K562 (cell line): ENCODE measurements at regions not wholly inside any gene's neighbourhood (a gene's known extent, or its start where the extent isn't known, plus 50 kb on each side); places are given as distances from the start of the nearest gene placed in this dataset.

Experiments
- AFF1 ChIP-seq, 2 experiments: fragments of 450-650 bp; IDR thresholded peaks; 2 replicates each; pipeline ENCODE4 v1.6.1; 2018; ENCODE audit warnings: mild to moderate bottlenecking in 2 of 2, low read depth in 1 of 2; ENCODE audit not compliant: partially characterized antibody in 2 of 2
- ARID1B ChIP-seq: fragments of 450-650 bp; IDR thresholded peaks from 2 replicates; pipeline ENCODE4 v1.6.1; 2016; ENCODE audit warnings: antibody characterized with exemption, mild to moderate bottlenecking, inconsistent platforms
- ATF4 ChIP-seq: fragments of 450-650 bp; formaldehyde crosslinking; IDR thresholded peaks from 2 replicates; pipeline ENCODE4 v1.4.0; 2022; ENCODE audit warnings: mild to moderate bottlenecking, moderate library complexity
- CBFA2T2 ChIP-seq: fragments of 450-650 bp; conservative IDR thresholded peaks from 2 replicates; pipeline ENCODE4 v1.6.1; 2017; ENCODE audit warnings: mild to moderate bottlenecking
- CXXC5 ChIP-seq: fragments of 250-450 bp; sonication (Bioruptor Pico); IDR thresholded peaks from 2 replicates; pipeline ENCODE4 v1.8.0; 2022; ENCODE audit warnings: inconsistent platforms, mild to moderate bottlenecking, moderate library complexity
- DPF2 ChIP-seq: fragments of 450-650 bp; IDR thresholded peaks from 2 replicates; pipeline ENCODE4 v1.6.1; 2016
- EP300 ChIP-seq: IDR thresholded peaks from 2 replicates; pipeline ENCODE4 v1.6.1; 2012; ENCODE audit warnings: low read length, improper control_type of control experiment
- GATAD2B ChIP-seq: fragments of 450-650 bp; IDR thresholded peaks from 2 replicates; pipeline ENCODE4 v1.6.1; 2017; ENCODE audit warnings: mild to moderate bottlenecking, borderline replicate concordance
- JUND ChIP-seq, 2 experiments: IDR thresholded peaks; 2 replicates in 1 of 2; 3 replicates in 1 of 2; pipeline ENCODE4 v1.6.1; 2011; ENCODE audit warnings: borderline replicate concordance in 2 of 2, low read depth in 2 of 2, low read length in 2 of 2, improper control_type of control experiment in 1 of 2, missing biosample characterization in 1 of 2, missing genetic modification characterization in 1 of 2, missing genetic modification reagents in 1 of 2
- KDM1A ChIP-seq, 2 experiments: fragments of 450-650 bp; IDR thresholded peaks; 2 replicates each; pipeline ENCODE4 v1.6.1; 2016; ENCODE audit warnings: mild to moderate bottlenecking in 2 of 2
- MEIS2 ChIP-seq: fragments of 450-650 bp; IDR thresholded peaks from 2 replicates; pipeline ENCODE4 v1.6.1; 2014; ENCODE audit warnings: mild to moderate bottlenecking; ENCODE audit not compliant: partially characterized antibody
- PML ChIP-seq: IDR thresholded peaks from 2 replicates; pipeline ENCODE4 v1.6.1; 2012; ENCODE audit warnings: low read length, inconsistent platforms
- POLR2B ChIP-seq: fragments of 450-650 bp; IDR thresholded peaks from 2 replicates; pipeline ENCODE4 v1.6.1; 2018; ENCODE audit warnings: low read depth; ENCODE audit not compliant: partially characterized antibody
- SMARCC2 ChIP-seq: fragments of 450-650 bp; IDR thresholded peaks from 2 replicates; pipeline ENCODE4 v1.6.1; 2017; ENCODE audit warnings: antibody characterized with exemption, moderate library complexity, mild to moderate bottlenecking, low read depth
- U2AF2 ChIP-seq: fragments of 200-400 bp; formaldehyde crosslinking; optimal IDR thresholded peaks from 2 replicates; pipeline ENCODE3; 2017; ENCODE audit warnings: low read depth, mild to moderate bottlenecking, low read length
- ZNF311 ChIP-seq: fragments of 250-450 bp; sonication (Bioruptor Pico); IDR thresholded peaks from 2 replicates; pipeline ENCODE4 v1.4.0; 2020; ENCODE audit warnings: mild to moderate bottlenecking, moderate library complexity
- ZNF766 ChIP-seq: fragments of 200-800 bp; sonication (Bioruptor generic); conservative IDR thresholded peaks from 2 replicates; pipeline ENCODE4 v1.6.1; 2016; ENCODE audit warnings: missing genetic modification characterization, missing compliant biosample characterization
- TF ChIP-seq, protein P1 (sequence below): fragments of 450-650 bp; IDR thresholded peaks from 2 replicates; pipeline ENCODE4 v1.6.1; 2017; ENCODE audit warnings: mild to moderate bottlenecking, moderate library complexity
- TF ChIP-seq, protein P2 (sequence below): fragments of 450-650 bp; IDR thresholded peaks from 2 replicates; pipeline ENCODE4 v1.6.1; 2016
- TF ChIP-seq, protein P3 (sequence below): fragments of 250-450 bp; sonication (Bioruptor Pico); IDR thresholded peaks from 2 replicates; pipeline ENCODE4 v1.5.1; 2021; ENCODE audit warnings: mild to moderate bottlenecking

DNA sequence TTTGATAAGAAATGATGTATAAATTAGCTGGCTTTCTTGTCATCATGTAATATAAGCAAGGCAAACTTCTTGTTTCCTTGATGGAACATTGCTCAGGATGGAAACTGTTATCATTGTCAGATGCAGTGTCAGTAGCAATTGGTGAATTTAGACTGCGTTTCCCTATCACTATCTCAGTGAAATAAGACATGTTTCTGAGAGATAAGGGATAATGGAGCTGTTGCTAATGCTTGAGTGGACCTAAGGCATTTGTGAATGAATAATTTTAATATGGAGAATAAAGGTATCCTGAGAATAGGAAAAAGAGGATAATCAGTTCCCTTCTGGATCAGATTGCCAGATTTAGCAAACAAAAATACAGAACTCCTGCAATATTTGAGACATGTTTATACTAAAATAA is 160.9 kb downstream of the HLX start (continued):
- TF ChIP-seq CXXC5 (CRISPR knock-in tag): peak; percentile 35; the same call in 1 of the 2 replicates
- no peak for TF ChIP-seq POLR2B
- TF ChIP-seq KDM1A (IDR thresholded peaks at IDR 0.05): 0 out of 4 replicates have a peak, but pooled peaks of 1 of the 2 experiments have one; percentile 13
- peak; percentile 58 for TF ChIP-seq EP300
- peak; percentile 83 for TF ChIP-seq ARID1B
- TF ChIP-seq ATF4 (CRISPR knock-in tag): no peak
- no peak for TF ChIP-seq AFF1 (IDR thresholded peaks at IDR 0.05; ENCODE audit: low read depth in 1 of 2, partially characterized antibody in 2 of 2)
- peak; percentile 37 for TF ChIP-seq CBFA2T2
- TF ChIP-seq, protein P1, sequence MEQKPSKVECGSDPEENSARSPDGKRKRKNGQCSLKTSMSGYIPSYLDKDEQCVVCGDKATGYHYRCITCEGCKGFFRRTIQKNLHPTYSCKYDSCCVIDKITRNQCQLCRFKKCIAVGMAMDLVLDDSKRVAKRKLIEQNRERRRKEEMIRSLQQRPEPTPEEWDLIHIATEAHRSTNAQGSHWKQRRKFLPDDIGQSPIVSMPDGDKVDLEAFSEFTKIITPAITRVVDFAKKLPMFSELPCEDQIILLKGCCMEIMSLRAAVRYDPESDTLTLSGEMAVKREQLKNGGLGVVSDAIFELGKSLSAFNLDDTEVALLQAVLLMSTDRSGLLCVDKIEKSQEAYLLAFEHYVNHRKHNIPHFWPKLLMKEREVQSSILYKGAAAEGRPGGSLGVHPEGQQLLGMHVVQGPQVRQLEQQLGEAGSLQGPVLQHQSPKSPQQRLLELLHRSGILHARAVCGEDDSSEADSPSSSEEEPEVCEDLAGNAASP: no peak
- TF ChIP-seq JUND (IDR thresholded peaks at IDR 0.05; ENCODE audit: borderline replicate concordance, low read depth, low read length): 0 out of 2 replicates have a peak, but pooled peaks have one; percentile 5
- TF ChIP-seq JUND (tag; IDR thresholded peaks at IDR 0.05; ENCODE audit: borderline replicate concordance, low read depth, low read length): no peak
- TF ChIP-seq SMARCC2: peak; percentile 40; the same call in 1 of the 2 replicates
- 0 out of 2 replicates have a peak, but pooled peaks have one; percentile 27 for TF ChIP-seq GATAD2B
- TF ChIP-seq, protein P2, sequence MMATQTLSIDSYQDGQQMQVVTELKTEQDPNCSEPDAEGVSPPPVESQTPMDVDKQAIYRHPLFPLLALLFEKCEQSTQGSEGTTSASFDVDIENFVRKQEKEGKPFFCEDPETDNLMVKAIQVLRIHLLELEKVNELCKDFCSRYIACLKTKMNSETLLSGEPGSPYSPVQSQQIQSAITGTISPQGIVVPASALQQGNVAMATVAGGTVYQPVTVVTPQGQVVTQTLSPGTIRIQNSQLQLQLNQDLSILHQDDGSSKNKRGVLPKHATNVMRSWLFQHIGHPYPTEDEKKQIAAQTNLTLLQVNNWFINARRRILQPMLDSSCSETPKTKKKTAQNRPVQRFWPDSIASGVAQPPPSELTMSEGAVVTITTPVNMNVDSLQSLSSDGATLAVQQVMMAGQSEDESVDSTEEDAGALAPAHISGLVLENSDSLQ: peak; percentile 22; the same call in 1 of the 2 replicates
- TF ChIP-seq, protein P3, sequence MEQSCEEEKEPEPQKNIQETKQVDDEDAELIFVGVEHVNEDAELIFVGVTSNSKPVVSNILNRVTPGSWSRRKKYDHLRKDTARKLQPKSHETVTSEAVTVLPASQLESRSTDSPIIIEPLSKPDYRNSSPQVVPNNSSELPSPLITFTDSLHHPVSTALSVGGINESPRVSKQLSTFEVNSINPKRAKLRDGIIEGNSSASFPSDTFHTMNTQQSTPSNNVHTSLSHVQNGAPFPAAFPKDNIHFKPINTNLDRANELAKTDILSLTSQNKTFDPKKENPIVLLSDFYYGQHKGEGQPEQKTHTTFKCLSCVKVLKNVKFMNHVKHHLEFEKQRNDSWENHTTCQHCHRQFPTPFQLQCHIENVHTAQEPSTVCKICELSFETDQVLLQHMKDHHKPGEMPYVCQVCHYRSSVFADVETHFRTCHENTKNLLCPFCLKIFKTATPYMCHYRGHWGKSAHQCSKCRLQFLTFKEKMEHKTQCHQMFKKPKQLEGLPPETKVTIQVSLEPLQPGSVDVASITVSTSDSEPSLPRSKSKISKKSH: no peak
- TF ChIP-seq DPF2: peak; percentile 38; the same call in 1 of the 2 replicates
- peak; percentile 22; the same call in 1 of the 2 replicates for TF ChIP-seq ZNF311 (CRISPR knock-in tag)
- peak; percentile 20 for TF ChIP-seq MEIS2
- TF ChIP-seq ZNF766 (CRISPR knock-in tag): no peak
- peak; percentile 50; the same call in 1 of the 2 replicates for TF ChIP-seq PML
- TF ChIP-seq U2AF2: no peak
